GM18873 (cell line): ENCODE measurements at regions not wholly inside any gene's neighbourhood (a gene's known extent, or its start where the extent isn't known, plus 50 kb on each side); places are given as distances from the start of the nearest gene placed in this dataset.
A peak's percentile ranks its signal among the peaks of the same experiment; 100 is the strongest.
"Not testable (repeated sequence)": the region's sequence is repeated elsewhere in the genome, so short reads cannot be mapped to it uniquely, and the experiment has no call there.

ENCODE experiments used
- ATAC-seq: cut with Tn5 transposase; IDR thresholded peaks from one replicate; pipeline ENCODE4 v1.9.1; 2021; ENCODE audit warnings: mild to moderate bottlenecking, moderate library complexity, moderate number of reproducible peaks; ENCODE audit not compliant: unreplicated experiment, low FRiP score

DNA sequence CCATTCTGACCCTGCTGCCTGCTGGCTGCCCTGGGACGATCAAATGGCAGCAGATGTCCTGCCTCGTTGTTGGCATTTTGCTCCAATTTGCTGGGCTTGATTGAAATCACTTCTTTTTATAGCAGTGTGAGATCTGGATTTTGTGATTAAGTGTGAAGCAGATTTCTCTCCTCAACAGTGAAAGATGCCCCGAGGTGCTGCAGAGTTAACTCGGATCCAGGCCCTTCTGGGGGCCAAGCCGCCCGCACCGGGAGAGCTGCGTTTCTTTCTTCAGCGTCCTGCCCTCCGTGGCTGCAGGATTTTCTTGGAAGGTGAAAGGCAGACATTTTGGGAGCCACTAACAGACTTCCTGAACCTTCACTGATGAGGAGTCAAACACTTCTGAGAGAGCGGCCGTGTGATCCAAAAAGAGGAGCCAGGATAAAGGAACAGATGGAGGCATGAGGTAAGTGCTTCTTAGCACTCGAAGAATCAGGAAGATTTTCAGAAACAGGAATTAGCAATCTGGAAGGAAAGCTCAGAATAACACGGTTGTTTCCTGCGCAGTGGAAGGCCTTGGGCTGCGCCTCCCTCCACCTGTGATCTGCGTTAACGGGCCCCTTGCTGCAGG is 139.5 kb upstream of the AFDN start:
- no peak for ATAC-seq

DNA sequence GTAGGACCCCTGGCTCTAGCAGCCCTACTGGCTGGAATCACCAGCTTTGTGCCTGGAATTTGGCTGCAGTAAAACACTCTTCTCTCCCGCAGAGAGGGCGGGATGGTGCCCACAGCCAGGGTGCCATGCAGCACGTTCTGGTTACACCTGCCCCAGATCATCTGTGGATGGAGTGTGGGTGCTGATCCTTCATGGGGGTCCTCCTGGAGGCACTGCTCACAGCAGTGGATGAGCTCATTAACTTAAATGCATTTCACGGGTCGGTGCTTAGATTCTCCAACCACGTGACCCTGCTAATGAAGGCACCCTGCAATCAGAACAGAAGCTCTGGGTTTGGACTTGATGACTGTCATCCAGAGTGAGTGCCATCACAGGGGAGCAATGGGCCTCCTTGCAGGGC is 138.6 kb upstream of the AFDN start:
- ATAC-seq = no peak

DNA sequence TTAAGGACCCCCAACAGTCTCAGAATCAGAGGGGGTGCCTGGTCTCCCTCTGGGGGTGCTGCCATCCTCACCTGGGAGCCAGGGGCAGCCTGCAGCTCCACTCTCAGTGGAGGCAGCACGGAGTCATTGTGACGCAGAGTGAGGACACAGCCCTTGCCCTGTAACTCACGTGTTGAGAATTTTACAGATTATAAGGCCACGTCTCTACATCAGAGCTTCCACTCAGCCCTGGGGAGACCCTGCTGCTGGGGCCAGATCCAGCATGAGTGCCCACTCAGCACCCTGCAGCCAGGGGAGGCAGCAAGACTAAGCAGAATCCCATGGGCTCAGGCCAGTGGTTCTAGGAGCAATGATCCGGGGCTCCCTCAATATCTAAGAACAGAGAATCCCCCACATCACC is 137.4 kb upstream of the AFDN start:
- ATAC-seq = no peak

- no peak for ATAC-seq
Measured at GRCh38 chr6:167689751-167690150, 137.0 kb upstream of the AFDN start.

DNA sequence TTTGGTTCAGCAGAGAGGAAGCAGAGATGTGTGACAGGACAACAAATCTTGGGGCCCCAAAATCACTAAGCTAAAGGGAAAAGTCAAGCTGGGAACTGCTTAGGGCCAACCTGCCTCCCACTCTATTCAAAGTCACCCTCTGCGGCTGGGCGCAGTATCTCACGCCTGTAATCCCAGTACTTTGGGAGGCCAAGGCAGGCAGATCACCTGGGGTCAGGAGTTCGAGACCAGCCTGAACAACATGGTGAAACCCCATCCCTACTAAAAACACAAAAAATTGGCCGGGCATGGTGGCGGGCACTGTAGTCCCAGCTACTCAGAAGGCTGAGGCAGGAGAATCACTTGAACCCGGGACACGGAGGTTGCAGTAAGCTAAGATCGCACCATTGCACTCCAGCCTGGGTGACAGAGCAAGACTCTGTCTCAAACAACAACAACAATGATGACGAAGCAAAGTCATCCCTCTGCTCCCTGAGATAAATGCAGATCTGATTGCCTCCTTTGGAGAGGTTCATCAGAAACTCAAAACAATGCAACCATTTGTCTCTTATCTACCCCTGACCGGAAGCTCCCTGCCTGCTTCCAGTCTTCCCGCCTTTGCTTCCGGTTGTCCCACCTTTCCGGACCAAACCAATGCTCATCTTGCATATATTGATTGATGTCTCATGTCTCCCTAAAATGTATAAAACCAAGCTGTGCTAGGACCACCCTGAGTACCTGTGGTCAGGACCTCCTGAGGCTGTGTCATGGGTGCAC is 136.4 kb upstream of the AFDN start:
- ATAC-seq = not testable (repeated sequence)

DNA sequence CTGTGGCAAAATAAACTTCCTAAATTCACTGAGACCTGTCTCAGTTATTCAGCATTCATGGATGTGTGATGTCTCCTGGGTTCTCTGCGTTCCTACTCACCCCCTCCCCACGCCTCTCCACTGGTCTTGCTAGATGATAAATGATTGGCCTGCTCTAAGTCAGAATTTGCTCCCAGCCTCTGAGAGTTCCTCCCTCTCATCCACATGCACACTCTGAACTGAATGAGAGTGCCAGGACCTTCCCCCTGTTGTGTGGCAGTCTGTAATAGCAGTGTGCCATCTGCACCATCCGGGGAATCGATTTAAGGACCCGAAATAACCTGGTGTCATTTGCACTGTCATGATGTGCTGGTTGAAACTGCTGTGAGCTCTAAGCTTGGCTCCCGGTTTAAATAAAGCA is 135.8 kb upstream of the AFDN start:
- no peak for ATAC-seq

DNA sequence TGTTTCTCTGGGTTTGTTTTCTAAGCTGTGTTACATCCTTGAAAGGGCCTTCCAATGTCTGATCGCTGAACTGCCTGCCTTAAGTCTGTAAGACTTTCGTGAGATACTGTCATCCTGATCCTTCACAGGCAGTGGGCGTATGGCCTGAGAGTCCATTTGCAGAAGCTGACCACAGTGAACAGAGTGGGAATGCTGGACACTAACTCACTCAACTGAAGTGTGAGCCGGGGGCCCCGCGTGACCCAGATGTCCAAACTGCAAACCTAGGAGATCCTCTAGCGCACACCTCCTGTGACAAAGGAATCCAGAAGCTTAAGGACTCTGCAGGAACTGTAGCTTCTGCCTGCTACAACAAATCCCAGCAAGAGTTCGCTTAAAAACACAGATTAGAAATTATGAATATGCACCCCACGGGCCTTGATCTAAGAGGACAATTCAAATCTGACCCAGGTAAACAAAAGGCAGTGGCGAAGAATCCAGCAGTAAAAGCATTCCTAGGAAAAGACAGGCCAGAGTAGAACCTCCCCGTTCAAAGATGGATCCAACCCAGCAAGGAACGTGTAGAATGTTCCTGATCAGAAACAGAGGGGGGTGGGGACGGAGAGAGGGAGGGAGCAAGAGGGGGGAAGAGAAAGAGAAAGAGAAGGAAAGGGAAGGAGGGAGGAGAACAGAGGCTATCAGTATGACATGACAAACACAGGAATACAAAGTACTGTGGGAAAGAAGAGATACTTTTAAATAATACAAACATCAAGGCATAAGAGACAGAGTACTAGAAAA is 135.0 kb upstream of the AFDN start:
- no peak for ATAC-seq

DNA sequence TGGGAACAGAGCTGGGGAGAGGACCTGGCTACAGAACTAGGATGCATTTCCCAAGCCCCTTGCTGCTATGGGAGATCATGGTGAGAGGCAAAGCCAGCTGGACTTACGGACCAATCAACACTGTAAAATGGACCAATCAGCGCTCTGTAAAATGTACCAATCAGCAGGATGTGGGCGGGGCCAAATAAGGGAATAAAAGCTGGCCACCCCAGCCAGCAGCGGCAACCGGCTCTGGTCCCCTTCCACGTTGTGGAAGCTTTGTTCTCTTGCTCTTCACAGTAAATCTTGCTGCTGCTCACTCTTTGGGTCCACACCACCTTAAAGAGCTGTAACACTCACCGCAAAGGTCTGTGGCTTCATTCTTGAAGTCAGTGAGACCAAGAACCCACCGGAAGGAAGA is 133.2 kb upstream of the AFDN start:
- ATAC-seq = not testable (repeated sequence)

DNA sequence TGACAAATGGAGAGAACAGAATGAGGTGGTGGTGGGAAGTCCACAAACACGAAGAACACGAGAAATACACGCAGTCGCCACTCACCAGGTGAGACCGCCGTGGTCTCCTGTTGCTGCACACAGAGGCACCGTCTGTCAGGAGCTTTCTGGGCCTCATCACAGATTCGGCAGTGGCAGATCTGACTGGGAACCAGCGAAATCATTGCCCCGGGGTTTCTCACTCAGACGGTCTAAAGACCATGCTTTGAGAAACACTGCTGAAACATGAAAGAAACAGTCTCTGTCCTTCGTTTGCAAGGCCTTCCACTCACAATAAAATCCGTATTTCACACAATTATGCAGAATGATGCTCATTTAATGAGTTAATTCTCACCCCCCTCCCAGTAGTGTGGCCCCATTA is 130.9 kb upstream of the AFDN start:
- no peak for ATAC-seq

GRCh38 chr6:167696296-167696695 is 130.4 kb upstream of the AFDN start:
- ATAC-seq = no peak

- ATAC-seq = no peak
Measured at GRCh38 chr6:167697316-167697715, 129.4 kb upstream of the AFDN start.

DNA sequence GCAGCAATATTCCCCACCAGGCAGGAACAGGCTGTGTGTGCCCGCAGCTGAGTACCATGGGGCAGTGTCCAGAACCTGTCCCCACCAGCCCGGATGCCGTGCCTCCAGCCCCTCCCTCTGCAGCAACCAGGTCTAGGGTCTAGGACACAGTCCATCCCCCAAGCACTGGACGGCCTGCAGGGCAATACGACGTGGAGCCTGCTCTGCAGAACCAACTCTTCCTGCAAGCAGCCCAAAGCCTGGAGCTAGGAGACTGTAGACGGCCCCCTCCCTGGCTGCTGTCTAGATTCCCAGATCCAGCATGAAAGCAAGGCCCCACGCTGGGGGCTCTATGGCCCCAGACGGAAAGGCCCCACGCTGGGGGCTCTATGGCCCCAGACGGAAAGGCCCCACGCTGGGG is 128.2 kb upstream of the AFDN start:
- no peak for ATAC-seq

DNA sequence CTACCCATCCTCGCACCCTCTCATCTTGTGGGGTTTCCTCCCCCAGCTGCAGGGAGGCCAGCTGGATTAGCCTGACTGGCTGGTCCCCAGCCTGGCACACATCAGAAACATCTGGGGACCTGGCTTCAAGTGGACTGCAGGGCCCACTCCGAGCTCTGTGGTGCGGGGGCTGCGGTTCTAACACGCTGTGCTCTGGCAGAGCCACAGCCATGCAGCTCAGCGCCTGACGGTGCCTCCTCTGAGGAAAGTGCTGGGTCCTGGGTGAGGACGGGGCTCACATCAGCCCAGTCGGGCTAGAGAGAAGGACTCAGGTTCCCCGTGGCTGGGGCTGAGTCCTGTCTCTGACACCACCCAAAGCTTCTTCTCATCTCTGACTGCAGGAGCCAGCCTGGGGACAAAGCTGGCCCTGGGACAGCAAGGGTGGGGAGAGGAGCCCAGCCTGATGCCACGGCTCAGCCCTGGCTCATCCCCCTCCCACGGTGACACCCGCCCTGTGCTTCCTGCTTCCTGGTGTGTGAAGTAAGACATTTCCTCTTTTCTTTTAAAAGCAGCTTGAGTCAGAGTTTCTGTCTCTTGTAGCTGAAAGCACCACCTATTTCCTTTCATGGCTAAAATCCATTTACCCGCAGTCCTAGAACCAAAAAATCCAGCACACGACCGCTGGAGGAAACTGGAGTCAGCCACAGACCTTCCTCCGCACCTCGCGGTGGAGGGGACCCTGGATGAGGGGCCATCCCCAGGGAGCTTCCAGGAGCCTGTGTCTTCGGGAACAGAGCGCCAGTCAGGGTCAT is 127.4 kb upstream of the AFDN start:
- ATAC-seq = peak; percentile 90

DNA sequence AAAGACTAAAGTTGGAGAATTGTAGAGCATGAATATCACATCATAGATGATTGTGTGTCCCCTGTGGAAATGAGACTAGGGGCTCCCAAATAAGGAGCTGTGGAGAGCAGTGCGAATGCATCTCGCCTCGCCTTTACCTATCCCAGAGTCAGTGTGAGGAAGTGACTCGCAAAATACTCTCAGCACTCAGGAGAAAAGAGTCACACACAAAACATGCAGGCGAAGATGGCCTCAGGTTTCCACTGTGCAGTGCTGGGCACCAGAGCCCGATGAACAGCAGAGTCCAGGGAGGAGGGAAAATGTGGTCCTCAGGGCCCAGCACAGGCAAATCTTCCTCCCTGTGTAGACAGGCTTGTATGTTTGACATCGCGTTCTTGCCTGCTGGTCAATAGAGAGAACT is 126.5 kb upstream of the AFDN start:
- ATAC-seq = no peak

- no peak for ATAC-seq
Measured at GRCh38 chr6:167701010-167701409, 125.7 kb upstream of the AFDN start.

- ATAC-seq = no peak
Measured at GRCh38 chr6:167702241-167702827, 124.4 kb upstream of the AFDN start.

GRCh38 chr6:167703347-167703746 is 123.4 kb upstream of the AFDN start:
- ATAC-seq = no peak

DNA sequence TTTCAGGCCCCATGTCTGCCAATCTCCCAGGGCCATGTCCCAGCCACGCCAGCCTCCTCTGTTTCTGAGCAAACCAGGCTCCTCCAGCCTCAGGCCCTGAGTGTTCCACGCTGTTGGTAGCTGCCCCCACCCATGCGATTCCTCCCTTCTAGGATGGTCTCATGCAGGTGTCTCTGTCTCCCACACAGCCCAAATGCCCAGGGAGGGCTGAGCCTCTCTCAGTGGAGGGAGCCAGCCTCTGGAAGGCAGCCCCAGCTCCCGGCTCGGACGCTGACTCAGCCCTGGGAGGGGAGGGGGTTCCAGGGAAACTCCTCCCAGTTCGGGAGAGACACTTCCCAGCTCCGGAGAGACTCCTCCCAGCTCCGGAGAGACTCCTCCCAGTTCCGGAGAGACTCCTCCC is 122.9 kb upstream of the AFDN start:
- ATAC-seq = no peak

DNA sequence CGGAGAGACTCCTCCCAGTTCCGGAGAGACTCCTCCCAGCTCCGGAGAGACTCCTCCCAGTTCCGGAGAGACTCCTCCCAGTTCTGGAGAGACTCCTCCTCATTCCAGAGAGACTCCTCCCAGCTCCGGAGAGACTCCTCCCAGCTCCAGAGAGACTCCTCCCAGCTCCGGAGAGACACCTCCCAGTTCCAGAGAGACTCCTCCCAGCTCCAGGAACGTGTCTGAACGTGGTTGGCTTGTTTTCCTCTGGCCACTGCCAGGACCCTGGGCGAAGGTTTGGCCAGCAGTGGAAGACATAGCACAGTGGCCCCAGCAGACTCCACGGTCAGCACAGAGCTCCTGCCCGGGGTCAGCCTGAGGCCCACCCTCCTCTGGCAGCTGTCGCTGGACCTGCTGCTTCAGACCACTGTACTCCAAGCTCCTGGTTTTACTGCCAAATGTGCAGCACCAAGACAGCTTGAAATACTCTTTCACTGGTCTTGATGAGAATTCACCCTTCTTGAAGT is 122.3 kb upstream of the AFDN start:
- ATAC-seq = no peak

DNA sequence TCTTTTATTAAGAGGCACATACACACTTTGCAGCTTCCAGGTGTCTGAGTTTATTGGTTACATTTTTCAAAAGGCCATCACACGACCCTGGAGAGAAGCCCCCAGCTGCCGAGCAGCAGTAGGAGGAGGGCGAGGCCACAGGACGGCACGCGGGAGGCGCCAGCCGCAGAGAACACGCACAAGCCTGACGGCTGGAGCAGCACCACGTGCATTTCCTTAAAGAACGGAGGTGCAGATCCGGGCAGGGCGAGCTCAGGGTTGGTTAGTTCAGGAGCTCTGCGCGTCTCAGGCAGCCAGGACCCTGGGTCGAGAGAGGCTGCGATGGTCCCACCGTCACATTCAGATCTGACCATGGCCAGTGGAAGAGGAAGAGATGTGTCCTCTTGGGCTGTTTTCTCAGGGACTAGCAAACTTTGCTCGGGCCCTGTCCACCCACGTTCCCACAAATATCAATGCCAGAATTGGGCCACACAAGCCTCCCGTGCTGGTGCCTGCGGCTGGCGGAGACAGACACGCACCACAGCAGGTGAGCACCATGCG is 121.4 kb upstream of the AFDN start:
- ATAC-seq = no peak
